Ramos (cell line): ENCODE measurements at regions not wholly inside any gene's neighbourhood (a gene's known extent, or its start where the extent isn't known, plus 50 kb on each side); places are given as distances from the start of the nearest gene placed in this dataset.

Experiments used
- in situ Hi-C: fragments of 300-500 bp; cut with MboI; formaldehyde crosslinking; loops from one replicate; pipeline ENCODE4 v1.14.3; 2022; ENCODE audit warnings: low sequenced_read_pairs; ENCODE audit not compliant: unreplicated experiment

GRCh38 chr1:193613041-193613440 lies 426.6 kb upstream of the B3GALT2 start:
- in situ Hi-C loops: no loop called here

- in situ Hi-C loops: no loop called here
These were observed 423.2 kb upstream of the B3GALT2 start for GRCh38 chr1:193609592-193609991.

GRCh38 chr1:193607787-193608186 lies 421.4 kb upstream of the B3GALT2 start:
- in situ Hi-C loops: no loop called here

- in situ Hi-C loops: no loop called here
These were observed 419.6 kb upstream of the B3GALT2 start for GRCh38 chr1:193606035-193606434.

- in situ Hi-C loops: no loop called here
These were observed 416.3 kb upstream of the B3GALT2 start for GRCh38 chr1:193602705-193603104.

GRCh38 chr1:193593147-193593885 lies 406.9 kb upstream of the B3GALT2 start:
- in situ Hi-C loops: no loop called here

- in situ Hi-C loops: no loop called here
These were observed 405.9 kb upstream of the B3GALT2 start for GRCh38 chr1:193592317-193592716.

- in situ Hi-C loops: no loop called here
These were observed 403.7 kb upstream of the B3GALT2 start for GRCh38 chr1:193590102-193590501.

- in situ Hi-C loops: no loop called here
These were observed 403.2 kb upstream of the B3GALT2 start for GRCh38 chr1:193589597-193590040.

GRCh38 chr1:193588311-193589082 lies 402.1 kb upstream of the B3GALT2 start:
- in situ Hi-C loops: no loop called here

GRCh38 chr1:193584731-193585239 lies 398.4 kb upstream of the B3GALT2 start:
- in situ Hi-C loops: no loop called here

- in situ Hi-C loops: no loop called here
These were observed 394.9 kb upstream of the B3GALT2 start for GRCh38 chr1:193581341-193581740.

- in situ Hi-C loops: no loop called here
These were observed 394.0 kb upstream of the B3GALT2 start for GRCh38 chr1:193580419-193580818.

- in situ Hi-C loops: no loop called here
These were observed 392.9 kb upstream of the B3GALT2 start for GRCh38 chr1:193579323-193579722.

- in situ Hi-C loops: no loop called here
These were observed 388.5 kb upstream of the B3GALT2 start for GRCh38 chr1:193574913-193575312.

GRCh38 chr1:193569983-193570269 lies 383.5 kb upstream of the B3GALT2 start:
- in situ Hi-C loops: no loop called here

- in situ Hi-C loops: no loop called here
These were observed 382.9 kb upstream of the B3GALT2 start for GRCh38 chr1:193569096-193569982.

- in situ Hi-C loops: no loop called here
These were observed 382.1 kb upstream of the B3GALT2 start for GRCh38 chr1:193568512-193568911.

GRCh38 chr1:193567937-193568336 lies 381.5 kb upstream of the B3GALT2 start:
- in situ Hi-C loops: no loop called here

GRCh38 chr1:193566735-193567134 lies 380.3 kb upstream of the B3GALT2 start:
- in situ Hi-C loops: no loop called here
